H1 (cell line): ENCODE measurements at regions not wholly inside any gene's neighbourhood (a gene's known extent, or its start where the extent isn't known, plus 50 kb on each side); places are given as distances from the start of the nearest gene placed in this dataset.

Source experiments
- ASH2L ChIP-seq: fragments of 200-600, 300-600 bp; sonication (generic); IDR thresholded peaks from one replicate; pipeline ENCODE4 v1.7.1; 2017; ENCODE audit warnings: low read length
- CHD7 ChIP-seq: fragments of 300-600 bp; sonication (generic); IDR thresholded peaks from 2 replicates; pipeline ENCODE4 v1.7.1; 2012; ENCODE audit warnings: low read length, moderate library complexity, mild to moderate bottlenecking, inconsistent platforms; ENCODE audit not compliant: insufficient replicate concordance
- CTCF ChIP-seq, 3 experiments: IDR thresholded peaks; 1 replicate in 2 of 3; 2 replicates in 1 of 3; pipeline versions ENCODE4 v1.5.1 to v1.6.1; 2011; ENCODE audit warnings: low read length in 3 of 3, mild to moderate bottlenecking in 3 of 3, inconsistent platforms in 2 of 3, low read depth in 1 of 3, moderate library complexity in 1 of 3; ENCODE audit not compliant: insufficient read depth in 1 of 3; ENCODE audit errors: control extremely low read depth in 1 of 3
- HDAC2 ChIP-seq, 2 experiments: fragments of 300-600 bp in 1 of 2; sonication (generic) in 1 of 2; IDR thresholded peaks; 2 replicates each; pipeline ENCODE4 v1.6.1; 2011 to 2012; ENCODE audit warnings: low read depth in 2 of 2, low read length in 2 of 2, mild to moderate bottlenecking in 2 of 2, moderate library complexity in 2 of 2, borderline replicate concordance in 1 of 2, inconsistent platforms in 1 of 2
- HDAC6 ChIP-seq: IDR thresholded peaks from one replicate; pipeline ENCODE4 v1.7.1; 2012; ENCODE audit warnings: low read depth, mild to moderate bottlenecking, inconsistent platforms, low read length, moderate library complexity
- JUND ChIP-seq: IDR thresholded peaks from 2 replicates; pipeline ENCODE4 v1.6.1; 2011; ENCODE audit warnings: mild to moderate bottlenecking, improper control_type of control experiment, low read length
- KDM1A ChIP-seq: fragments of 200-600, 300-600 bp; sonication (generic); IDR thresholded peaks from 2 replicates; pipeline ENCODE4 v1.7.1; 2016; ENCODE audit warnings: mild to moderate bottlenecking, low read length, borderline replicate concordance
- KDM4A ChIP-seq: IDR thresholded peaks from one replicate; pipeline ENCODE4 v1.7.1; 2012; ENCODE audit warnings: low read depth, mild to moderate bottlenecking, moderate library complexity, low read length, inconsistent platforms; ENCODE audit not compliant: severe bottlenecking
- SIRT6 ChIP-seq: IDR thresholded peaks from one replicate; pipeline ENCODE4 v1.7.1; 2012; ENCODE audit warnings: low read length, inconsistent platforms
- TBP ChIP-seq: IDR thresholded peaks from 2 replicates; pipeline ENCODE4 v1.6.1; 2011; ENCODE audit warnings: low read depth, low read length, improper control_type of control experiment

- TF ChIP-seq CHD7 (no peak), HDAC2 (IDR thresholded peaks at IDR 0.05; ENCODE audit: borderline replicate concordance in 1 of 2, low read depth in 2 of 2, low read length in 2 of 2) (no peak), CTCF (IDR thresholded peaks at IDR 0.05; ENCODE audit: control extremely low read depth in 1 of 3, insufficient read depth in 1 of 3, low read depth in 1 of 3, low read length in 3 of 3) (no peak), TBP (no peak), SIRT6 (no peak), JUND (no peak), ASH2L (no peak), KDM4A (no peak), KDM1A (no peak), HDAC6 (no peak)
Observed at GRCh38 chr9:97771641-97772040, 74.5 kb upstream of the XPA start (continued).
